ENCODE measurements at regions not wholly inside any gene's neighbourhood (a gene's known extent, or its start where the extent isn't known, plus 50 kb on each side); places are given as distances from the start of the nearest gene placed in this dataset.

DNA sequence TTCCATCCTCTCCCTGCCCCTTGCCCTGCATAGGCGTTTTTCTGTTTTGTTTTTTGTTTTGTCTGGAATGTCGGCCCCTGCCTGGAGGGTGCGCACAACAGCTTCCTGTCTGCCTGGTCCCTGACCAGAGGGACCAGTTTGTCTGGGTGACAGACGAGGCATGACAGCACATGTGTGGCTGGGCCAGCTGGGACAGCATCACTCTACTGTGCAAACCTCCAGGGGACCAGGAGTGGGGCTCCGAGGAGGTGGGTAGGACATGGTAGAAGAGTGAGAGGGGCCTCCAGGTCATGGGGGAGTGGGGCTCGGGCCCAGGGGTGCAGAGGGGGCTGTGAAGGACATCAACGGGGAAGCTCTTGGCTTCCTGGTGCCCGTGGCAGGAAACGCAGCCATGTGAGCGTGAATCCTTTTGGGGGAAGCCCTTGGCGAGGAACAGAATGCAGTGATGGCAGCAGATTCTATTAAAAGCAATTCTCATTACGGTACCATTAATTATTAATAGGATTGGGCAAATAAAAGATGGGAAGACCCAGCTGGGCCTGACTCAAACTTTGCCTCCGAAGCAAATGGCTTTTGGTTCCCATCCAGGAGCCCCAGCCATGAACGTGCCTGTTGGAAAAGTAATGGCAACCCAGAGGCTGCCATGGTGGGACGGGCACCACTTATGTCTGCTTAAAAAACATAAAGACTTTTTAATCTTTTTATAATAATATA lies 184.4 kb upstream of the IER5L start:
- Histone ChIP-seq H3K9ac (ENCODE audit: low read length) (no peak overlapping the region), H3K27ac (ENCODE audit: low read length) (no peak overlapping the region), H3K9me3 (ENCODE audit: low read length) (no peaks in the 10 kb centered on the region), H3K79me2 (ENCODE audit: low read length) (no peaks in the 10 kb centered on the region), H4K20me1 (ENCODE audit: low read length) (no peaks in the 10 kb centered on the region), H3K4me1 (ENCODE audit: insufficient read depth, low read length) (no peaks in the 10 kb centered on the region), H3F3A (ENCODE audit: low read length, unreplicated experiment) (no peaks in the 10 kb centered on the region), H2AFZ (ENCODE audit: low read length) (no peak overlapping the region), H3K4me2 (ENCODE audit: low read length) (no peak overlapping the region), H3K27me3 (ENCODE audit: low read length) (no peaks in the 10 kb centered on the region), H3K36me3 (ENCODE audit: low read depth, low read length) (no peaks in the 10 kb centered on the region), H3K4me3 (ENCODE audit: low read length) (no peak overlapping the region), H3K9me2 (replicated peaks; ENCODE audit: low read length) (no peaks in the 10 kb centered on the region)
- DNase-seq (peak; percentile 56), ATAC-seq (no peak; the same call in 1 of the 2 replicates)
- TF ChIP-seq EZH2 (IDR thresholded peaks at IDR 0.05; ENCODE audit: low read length, unreplicated experiment) = no peak
- TF ChIP-seq, protein P1, sequence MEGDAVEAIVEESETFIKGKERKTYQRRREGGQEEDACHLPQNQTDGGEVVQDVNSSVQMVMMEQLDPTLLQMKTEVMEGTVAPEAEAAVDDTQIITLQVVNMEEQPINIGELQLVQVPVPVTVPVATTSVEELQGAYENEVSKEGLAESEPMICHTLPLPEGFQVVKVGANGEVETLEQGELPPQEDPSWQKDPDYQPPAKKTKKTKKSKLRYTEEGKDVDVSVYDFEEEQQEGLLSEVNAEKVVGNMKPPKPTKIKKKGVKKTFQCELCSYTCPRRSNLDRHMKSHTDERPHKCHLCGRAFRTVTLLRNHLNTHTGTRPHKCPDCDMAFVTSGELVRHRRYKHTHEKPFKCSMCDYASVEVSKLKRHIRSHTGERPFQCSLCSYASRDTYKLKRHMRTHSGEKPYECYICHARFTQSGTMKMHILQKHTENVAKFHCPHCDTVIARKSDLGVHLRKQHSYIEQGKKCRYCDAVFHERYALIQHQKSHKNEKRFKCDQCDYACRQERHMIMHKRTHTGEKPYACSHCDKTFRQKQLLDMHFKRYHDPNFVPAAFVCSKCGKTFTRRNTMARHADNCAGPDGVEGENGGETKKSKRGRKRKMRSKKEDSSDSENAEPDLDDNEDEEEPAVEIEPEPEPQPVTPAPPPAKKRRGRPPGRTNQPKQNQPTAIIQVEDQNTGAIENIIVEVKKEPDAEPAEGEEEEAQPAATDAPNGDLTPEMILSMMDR (conservative IDR thresholded peaks at IDR 0.05; ENCODE audit: low read depth, low read length) = peak; percentile 32; the same call in 1 of the 2 replicates
- no peak for TF ChIP-seq EZH2phosphoT487 (IDR thresholded peaks at IDR 0.05; ENCODE audit: borderline replicate concordance, low read length)
- intact Hi-C loops (cut with micrococcal nuclease) = no loop called here
- no TSS peak for BruUV-seq (replicated peaks)
- POLR2A ChIA-PET (ENCODE audit: unreplicated experiment) = no interaction called here
- CTCF ChIA-PET = no interaction called here

DNA sequence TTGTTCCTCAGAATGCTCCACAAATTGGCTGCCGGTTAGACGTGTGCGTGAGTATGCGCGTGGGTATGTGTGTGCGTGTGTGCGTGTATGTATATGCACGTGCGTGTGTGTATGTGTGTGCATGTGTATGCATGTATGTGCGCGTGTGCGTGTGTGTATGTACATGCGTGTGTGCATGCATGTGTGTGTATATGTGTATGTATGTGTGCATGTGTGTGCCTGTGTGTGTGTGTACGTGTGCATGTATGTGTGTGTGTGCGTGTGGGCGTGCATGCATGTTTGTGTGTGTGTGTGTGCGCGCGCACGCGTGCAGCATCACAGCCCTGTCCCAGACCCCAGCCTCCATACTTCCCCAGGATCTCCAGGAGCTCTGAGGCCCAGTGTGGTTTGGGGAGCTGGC lies 183.1 kb upstream of the IER5L start:
- Histone ChIP-seq H2AFZ (ENCODE audit: low read length) (no peak overlapping the region), H3K4me1 (ENCODE audit: insufficient read depth, low read length) (no peaks in the 10 kb centered on the region), H3F3A (ENCODE audit: low read length, unreplicated experiment) (no peaks in the 10 kb centered on the region), H3K4me2 (ENCODE audit: low read length) (no peak overlapping the region), H4K20me1 (ENCODE audit: low read length) (no peaks in the 10 kb centered on the region), H3K27ac (ENCODE audit: low read length) (no peak overlapping the region), H3K9me3 (ENCODE audit: low read length) (no peaks in the 10 kb centered on the region), H3K9ac (ENCODE audit: low read length) (no peak overlapping the region), H3K9me2 (replicated peaks; ENCODE audit: low read length) (no peaks in the 10 kb centered on the region), H3K36me3 (ENCODE audit: low read depth, low read length) (no peaks in the 10 kb centered on the region), H3K79me2 (ENCODE audit: low read length) (no peaks in the 10 kb centered on the region), H3K4me3 (ENCODE audit: low read length) (no peak overlapping the region), H3K27me3 (ENCODE audit: low read length) (no peaks in the 10 kb centered on the region)
- TF ChIP-seq, protein P1 (conservative IDR thresholded peaks at IDR 0.05; ENCODE audit: low read depth, low read length) = no peak
- TF ChIP-seq EZH2phosphoT487 (IDR thresholded peaks at IDR 0.05; ENCODE audit: borderline replicate concordance, low read length) (no peak), EZH2 (IDR thresholded peaks at IDR 0.05; ENCODE audit: low read length, unreplicated experiment) (no peak)
- ChIA-PET CTCF (no interaction called here), POLR2A (ENCODE audit: unreplicated experiment) (no interaction called here)
- BruUV-seq (replicated peaks) = no TSS peak
- DNase-seq (no peak), ATAC-seq (no peak)
- intact Hi-C loops (cut with micrococcal nuclease) = no loop called here

DNA sequence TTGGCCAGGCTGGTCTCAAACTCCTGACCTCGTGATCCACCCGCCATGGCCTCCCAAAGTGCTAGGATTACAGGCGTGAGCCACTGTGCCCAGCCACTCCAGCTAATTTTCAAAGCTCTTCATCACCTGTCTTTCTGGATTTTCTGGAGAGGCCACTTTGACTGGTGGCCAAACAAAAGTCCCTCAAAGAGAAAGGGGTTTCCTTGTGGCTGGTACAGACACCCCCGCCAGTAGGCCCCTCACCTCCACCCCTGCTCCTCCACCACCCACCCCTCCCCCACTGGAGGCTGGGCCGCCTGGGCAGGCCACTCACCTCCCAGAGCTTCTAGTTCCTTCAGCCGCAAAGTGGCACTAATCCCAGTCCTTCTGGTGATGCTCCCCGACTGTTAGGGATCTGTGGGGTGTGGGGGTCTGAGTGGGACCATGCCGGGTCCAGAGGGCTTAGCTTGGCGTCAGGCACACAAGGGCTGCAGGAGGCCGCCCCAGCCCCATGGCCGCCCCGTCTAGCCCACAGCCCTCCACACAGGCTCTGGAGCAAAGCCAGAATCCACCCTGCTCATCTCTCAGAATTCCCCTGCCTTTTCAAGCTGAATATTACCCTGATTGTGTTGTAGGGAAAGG lies 182.0 kb upstream of the IER5L start:
- Histone ChIP-seq H3K79me2 (ENCODE audit: low read length) (no peaks in the 10 kb centered on the region), H4K20me1 (ENCODE audit: low read length) (no peaks in the 10 kb centered on the region), H3K27ac (ENCODE audit: low read length) (no peak overlapping the region), H3K9me3 (ENCODE audit: low read length) (no peaks in the 10 kb centered on the region), H3K27me3 (ENCODE audit: low read length) (no peaks in the 10 kb centered on the region), H3K36me3 (ENCODE audit: low read depth, low read length) (no peaks in the 10 kb centered on the region), H3K9ac (ENCODE audit: low read length) (no peak overlapping the region), H2AFZ (ENCODE audit: low read length) (no peak overlapping the region), H3K9me2 (replicated peaks; ENCODE audit: low read length) (no peaks in the 10 kb centered on the region), H3K4me3 (ENCODE audit: low read length) (no peak overlapping the region), H3F3A (ENCODE audit: low read length, unreplicated experiment) (no peaks in the 10 kb centered on the region), H3K4me1 (ENCODE audit: insufficient read depth, low read length) (no peaks in the 10 kb centered on the region), H3K4me2 (ENCODE audit: low read length) (no peak overlapping the region)
- ATAC-seq = no peak
- CTCF ChIA-PET = no interaction called here
- no TSS peak for BruUV-seq (replicated peaks)
- intact Hi-C loops (cut with micrococcal nuclease) = no loop called here
- POLR2A ChIA-PET (ENCODE audit: unreplicated experiment) = no interaction called here
- DNase-seq = no peak
- TF ChIP-seq EZH2phosphoT487 (IDR thresholded peaks at IDR 0.05; ENCODE audit: borderline replicate concordance, low read length) = no peak
- TF ChIP-seq, protein P1 (conservative IDR thresholded peaks at IDR 0.05; ENCODE audit: low read depth, low read length) = no peak
- TF ChIP-seq EZH2 (IDR thresholded peaks at IDR 0.05; ENCODE audit: low read length, unreplicated experiment) = no peak

Measured in PC-3 (cell line).